Non-pigmented ciliary epithelial cell (primary cell): ENCODE measurements at regions not wholly inside any gene's neighbourhood (a gene's known extent, or its start where the extent isn't known, plus 50 kb on each side); places are given as distances from the start of the nearest gene placed in this dataset.

ENCODE experiments used
- DNase-seq: peaks from one replicate; pipeline ENCODE4 v3.0.0-alpha.2; 2010; ENCODE audit warnings: low read depth

DNA sequence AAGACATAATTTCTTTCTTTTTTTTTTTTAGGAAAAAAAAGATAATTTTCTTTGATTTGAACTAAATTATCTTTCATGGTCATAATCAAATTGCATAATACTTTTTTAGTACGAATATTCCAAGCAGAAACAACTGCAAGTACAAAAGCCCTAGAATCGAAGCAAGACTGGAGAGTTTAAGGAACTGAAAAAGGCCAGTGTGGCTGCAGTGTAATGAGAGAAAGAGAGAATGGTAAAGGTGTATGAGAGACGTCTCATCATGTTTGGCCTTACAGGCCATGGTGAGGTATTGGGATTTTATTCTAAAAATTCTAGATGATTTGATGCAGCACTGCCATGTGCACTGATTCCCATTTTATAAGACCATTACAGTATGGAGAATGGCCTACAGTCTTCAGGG is 180.9 kb downstream of the SUCNR1 start:
- no peak for DNase-seq

DNA sequence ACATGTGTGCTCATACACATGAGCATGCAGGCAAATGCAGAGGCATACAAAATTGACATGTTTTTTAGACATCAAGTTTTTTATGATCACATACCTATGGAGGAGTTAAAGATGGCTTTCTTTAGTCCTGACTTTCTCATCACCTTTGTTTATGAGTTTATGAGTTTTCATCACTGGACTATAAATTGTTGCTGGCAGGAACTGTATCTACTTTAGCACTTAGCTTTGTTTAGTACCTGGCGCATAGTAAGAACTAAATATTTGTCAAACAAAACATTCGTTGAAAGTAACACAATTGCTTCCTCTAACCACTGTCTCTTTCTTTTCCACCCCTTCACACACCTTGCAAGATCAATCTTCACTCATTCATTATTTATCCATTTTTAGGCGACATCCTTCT is 182.6 kb downstream of the SUCNR1 start:
- DNase-seq: no peak

DNA sequence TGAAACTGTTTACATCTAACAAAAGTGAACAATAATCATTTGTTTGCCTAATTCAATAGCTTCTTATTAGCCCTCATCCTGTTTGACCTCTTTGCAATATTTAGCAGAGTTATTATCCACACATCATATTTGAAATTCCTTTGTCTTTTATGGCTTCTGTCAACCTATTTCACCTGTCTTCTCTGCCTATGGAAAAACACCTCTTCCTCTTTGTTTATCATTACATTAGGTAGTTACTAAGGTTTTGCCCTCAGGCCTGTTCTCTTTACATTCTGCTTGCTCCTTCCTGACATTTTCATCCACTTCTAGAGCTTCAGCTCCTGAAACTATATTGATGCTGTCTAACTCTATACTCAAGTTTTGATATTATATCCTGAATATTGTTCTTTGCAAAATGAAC is 183.0 kb downstream of the SUCNR1 start:
- no peak for DNase-seq

DNA sequence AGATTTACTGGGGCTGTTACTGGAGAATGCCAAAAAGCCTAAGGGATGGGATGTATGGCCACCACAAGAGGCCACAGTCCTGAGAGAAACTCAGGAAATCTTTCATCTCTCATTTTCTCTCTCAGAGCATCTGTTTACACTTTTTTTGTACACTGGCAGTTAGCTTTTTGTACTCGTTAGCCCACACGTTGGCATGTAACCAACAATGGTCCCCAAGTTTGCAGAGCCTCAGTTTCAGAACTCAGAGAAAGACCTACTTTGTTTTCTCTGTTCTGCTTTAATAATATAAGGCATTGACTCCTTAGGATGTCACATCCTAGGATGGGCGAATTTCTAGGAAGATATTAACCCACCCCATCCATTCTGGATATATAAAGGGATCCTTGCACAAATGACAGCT is 183.5 kb downstream of the SUCNR1 start:
- no peak for DNase-seq

DNA sequence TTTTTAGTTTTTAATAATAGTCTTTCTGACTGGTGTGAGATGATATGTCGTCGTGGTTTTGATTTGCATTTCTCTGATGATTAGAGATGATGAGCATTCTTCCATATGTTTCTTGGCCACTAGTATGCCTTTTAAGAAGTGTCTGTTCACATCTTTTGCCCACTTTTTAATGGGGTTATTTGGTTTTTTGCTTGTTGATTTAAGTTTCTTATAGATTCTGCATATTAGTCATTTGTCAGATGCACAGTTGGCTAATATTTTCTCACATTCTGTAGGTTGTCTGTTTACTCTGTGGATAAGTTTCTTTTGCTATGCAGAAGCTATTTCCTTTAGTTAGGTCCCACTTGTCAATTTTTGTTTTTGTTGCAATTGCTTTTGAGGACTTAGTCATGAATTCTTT is 185.4 kb downstream of the SUCNR1 start:
- no peak for DNase-seq

DNA sequence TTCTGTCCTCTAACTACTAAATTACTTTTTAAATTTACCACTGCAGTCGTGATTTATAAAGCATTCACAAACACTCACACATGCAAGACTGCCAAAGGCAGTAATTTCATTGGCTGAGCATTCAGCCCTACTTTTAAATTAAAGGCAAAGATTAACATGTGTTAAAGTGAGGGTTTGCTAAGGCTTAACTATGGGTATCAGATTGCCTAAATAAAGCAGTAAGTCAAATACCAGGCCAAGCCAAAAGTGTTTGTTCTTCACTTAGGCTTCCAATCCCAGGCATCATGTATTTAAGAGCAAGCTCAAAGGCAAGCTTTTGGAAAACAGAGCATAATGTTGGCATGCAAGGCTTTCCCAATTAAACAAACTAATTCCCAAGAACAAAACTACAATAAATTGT is 187.3 kb downstream of the SUCNR1 start:
- DNase-seq: no peak

DNA sequence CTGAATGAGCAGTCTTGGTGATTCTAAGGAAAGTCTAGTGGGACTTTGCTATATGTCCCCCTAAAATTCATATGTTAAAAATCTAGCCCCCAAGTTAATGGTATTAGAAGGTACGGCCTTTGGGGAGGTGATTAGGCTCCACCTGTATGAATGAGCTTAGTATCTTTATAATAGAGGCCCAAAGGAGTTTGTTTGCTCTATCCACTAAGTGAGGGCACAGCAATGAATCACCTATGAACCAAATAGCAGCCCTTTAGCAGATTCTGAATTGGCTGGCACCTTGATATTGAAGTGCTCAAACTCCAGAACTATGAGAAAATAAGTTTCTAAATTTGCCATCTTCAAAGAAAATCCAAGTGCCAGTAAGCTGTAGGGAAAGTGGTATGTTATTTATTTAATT is 187.9 kb downstream of the SUCNR1 start:
- DNase-seq: no peak

DNA sequence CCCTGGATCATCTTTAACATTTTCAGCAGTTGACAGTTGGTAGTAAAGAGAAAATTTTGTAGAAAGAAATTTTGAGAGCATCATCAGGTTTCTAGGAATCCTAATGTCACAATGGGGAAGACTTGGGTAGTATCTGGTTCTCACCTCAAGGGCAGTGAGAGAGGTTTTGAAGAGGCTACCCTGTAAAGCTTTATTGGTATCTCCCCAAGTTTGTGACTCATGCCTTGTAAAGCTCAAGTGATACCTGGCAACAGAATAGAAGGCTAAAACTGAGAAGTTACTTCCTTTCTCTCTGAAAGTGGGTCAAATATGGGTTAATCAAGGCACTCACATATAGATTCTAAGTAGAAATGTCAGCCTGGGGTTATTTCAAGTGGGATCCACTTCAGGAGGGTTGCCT is 196.4 kb downstream of the SUCNR1 start:
- no peak for DNase-seq

DNA sequence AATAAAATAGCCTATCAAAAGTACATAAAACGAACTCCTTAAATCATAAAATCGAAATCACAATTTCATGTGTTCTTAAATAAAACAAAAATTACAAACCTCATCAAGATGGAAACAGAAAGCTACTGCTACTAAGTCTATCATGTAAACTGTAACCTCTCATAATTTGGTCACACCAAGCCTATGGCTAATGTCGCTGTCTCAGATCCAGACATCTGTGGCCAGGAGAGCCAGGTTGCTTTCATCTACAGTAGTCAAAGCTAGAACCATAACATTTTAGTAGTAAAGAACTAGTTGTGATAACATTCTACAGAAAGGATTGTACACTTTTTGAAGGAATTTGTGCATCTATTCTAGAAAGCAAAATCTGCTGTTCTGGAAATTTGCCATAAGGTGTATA is 197.4 kb upstream of the MBNL1 start:
- DNase-seq: no peak

DNA sequence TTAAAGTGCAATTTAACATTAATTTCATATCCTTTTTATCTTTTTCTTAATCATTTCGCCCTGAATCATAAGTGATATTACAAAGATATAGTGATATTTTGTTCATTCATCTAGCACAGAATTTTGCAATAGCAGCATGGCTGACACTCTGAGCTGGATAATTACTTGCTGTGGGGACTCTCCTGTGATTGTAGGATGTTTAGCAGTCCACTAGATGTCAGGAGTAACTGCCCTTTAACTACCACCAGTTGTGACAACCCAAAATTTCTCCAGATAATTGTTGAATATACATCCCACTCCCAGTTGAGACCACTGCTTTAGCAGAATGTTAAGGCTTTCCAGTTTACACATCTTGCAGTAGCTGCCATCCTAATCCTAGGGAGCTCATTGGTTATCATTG is 196.8 kb upstream of the MBNL1 start:
- no peak for DNase-seq

DNA sequence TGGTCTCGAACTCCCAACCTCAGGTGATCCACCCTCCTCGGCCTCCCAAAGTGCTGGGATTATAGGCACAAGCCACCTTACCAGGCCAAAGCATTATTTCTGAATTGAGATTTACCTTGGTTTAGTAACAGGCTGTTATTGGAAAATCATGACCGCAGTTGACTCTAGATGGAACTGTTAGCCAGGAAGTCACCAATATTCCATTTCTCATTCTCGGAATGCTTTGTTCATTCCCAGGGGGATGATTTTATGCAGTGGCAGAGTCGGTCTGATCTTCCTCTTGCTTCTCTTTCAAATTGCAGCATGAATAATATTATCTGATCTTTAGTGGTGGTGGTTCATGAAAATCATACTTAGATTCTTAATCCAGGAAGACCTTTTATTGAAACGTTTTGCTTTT is 195.5 kb upstream of the MBNL1 start:
- DNase-seq: no peak

DNA sequence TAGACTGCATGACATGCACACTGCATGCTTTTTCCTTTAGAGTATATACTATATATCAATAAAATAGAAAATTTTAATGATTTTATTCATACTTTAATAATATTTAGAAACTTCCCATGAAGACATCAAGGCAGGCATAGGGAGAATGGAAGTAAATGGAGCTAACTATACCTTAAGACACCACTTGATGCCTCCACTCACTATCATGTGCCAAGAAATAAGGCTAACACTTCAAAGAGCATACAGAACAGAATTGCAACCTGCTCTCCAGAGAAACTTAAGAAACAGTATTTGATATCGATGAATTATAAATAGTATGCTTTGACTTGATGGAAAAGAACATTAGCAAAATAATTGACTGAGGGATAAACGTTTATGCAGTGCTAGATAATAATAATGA is 192.6 kb upstream of the MBNL1 start:
- no peak for DNase-seq

DNA sequence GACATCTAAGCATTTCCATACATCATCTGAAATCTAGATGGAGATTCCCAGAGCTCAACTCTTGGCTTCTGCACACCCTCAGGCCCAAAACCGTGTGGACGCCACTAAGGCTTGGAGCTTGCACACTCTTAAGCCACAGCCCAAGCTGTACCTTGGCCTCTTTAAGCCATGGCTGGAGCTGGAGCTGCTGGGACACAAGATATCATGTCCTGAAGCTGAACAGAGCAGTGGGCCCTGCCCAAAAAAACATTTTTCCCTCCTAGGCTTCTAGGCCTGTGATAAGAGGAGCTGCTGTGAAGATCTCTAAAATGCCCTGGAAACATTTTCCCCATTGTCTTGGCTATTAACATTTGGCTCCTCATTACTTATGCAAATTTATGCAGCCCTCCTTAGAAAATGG is 188.7 kb upstream of the MBNL1 start:
- DNase-seq: no peak

DNA sequence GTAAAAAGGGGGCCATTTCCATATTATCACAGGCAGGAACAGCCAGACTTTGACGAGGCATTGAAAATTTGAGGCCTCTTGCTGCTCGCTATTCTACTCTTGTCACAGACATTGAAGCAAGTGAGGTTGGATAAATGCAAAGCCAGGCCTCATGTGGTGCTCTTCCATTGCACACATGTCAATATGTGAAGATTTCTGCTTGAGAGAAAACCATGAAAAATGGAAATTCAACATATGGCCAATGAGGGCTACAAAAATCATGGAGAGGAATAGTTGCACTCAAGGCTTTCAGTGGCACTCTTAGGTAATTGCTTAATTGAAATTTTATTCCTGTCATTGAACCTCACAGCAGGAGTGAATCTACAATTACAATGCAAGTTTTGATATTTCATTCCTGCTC is 185.6 kb upstream of the MBNL1 start:
- no peak for DNase-seq

DNA sequence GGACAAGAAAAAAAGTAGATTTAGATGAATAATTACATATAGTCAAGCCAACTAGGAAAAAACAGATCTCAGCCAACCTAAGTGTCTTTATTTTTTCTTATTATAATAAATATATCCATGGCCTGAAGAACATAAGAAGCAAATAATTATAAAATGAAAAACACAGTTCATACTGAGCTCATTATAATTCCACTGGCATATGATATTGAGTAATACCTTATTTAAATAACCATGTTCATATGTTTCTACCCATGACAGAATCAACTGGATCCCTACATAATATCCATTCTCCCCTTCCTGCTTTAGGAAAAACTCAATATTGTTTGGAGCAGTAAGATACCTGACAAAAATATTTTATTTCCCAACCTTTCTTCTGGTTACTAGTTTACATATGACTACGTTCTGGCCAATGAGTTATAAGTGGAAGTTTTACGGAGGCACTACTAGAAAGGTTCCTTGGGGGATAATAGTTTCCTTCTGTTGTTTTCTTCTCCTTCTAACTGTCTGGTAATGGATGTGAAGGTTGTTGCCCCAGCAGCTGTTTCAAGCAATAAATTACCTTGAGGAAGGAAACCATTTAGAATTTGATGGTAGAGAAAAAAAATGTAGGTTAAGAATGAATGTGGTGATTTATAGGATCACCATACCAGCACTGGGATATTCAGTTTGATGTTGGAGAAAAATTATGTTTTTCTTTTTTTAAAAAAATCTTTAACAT is 184.1 kb upstream of the MBNL1 start:
- no peak for DNase-seq

DNA sequence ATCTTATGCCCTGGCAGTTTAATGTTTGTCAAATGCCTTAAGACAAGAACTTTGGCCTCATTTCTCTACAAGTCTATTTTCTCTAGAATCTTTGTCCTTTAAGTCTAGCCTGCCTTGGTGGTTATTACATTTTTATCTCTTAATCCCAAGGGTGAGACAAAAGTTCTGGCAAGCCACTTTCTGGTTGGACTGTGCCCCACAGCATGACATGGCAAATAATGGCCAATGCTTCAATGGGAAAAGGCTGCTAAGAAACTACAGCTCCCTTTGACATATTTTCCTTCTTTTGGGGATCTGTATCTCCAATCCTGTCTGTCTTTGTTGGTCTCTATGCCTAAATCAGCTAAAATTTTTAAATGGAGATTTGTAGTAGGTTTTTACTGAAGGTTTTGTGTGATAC is 181.6 kb upstream of the MBNL1 start:
- no peak for DNase-seq

DNA sequence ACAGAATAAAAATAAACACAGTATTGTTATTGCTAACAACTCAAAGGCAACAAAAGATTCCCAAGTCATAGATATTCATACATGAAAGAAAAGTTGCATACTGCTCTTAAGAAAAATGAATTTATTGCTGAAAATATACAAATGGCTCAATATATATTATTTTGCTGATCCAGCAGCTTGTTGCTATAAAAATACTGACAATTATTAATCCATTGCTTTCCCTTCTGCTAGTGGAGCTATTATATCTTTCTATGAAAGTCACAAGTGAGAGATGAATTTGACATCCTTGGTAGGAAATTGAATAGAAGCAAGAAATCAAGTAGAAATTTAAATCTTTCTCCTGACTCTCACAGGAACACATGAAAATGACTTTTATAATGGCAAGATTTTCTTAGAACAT is 179.2 kb upstream of the MBNL1 start:
- DNase-seq: no peak

DNA sequence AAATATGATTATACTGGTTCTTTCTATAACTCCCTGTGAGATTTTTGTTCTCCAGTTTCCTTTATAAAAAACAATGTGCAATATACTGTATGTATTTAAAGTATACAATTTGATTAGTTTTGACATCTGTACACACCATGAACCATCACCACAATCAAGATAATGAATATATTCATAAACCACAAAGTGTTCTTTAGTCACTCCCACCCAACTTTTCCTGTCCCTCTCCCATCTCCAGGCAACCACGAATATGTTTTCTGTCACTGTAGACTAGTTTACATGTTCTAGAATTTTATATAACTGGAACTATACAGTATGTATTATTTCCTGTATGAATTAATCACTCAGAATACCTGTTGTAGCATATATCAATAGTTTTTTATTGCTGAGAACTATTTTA is 177.0 kb upstream of the MBNL1 start:
- DNase-seq: no peak

DNA sequence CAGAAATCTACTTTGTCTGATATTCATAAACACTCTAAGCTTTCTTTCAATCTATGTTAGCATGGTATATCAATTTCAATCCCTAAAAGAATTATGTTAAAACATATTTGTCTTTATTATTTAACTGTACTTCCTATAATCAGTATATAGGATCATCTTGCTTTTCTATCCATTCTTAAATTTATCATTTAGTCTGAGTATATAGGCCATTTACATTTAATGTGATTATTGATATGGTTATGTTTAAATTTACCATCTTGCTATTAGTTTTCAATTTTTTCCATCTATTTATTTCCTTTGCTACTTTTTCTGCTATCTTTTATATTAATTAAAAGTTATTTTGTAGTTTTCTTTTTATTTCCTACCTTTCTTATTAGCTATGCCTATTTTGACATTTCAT is 174.8 kb upstream of the MBNL1 start:
- no peak for DNase-seq

DNA sequence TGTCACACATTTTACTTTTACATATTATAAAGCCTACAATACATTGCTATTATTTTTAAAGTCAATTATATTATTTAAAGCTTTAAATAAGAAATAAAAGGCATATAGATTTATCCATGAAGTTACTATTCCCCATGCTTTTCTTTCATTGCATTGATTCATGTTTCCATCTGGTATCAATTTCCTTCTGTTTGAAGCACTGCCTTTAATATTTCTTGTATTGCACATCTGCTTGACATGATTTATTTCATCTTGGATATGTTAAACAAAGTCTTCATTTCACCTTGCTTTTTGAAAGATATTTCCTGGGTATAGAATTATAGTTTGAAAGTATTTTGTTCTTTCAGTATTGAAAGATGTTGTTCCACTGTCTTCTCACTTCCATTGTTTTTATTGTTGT is 174.3 kb upstream of the MBNL1 start:
- no peak for DNase-seq

DNA sequence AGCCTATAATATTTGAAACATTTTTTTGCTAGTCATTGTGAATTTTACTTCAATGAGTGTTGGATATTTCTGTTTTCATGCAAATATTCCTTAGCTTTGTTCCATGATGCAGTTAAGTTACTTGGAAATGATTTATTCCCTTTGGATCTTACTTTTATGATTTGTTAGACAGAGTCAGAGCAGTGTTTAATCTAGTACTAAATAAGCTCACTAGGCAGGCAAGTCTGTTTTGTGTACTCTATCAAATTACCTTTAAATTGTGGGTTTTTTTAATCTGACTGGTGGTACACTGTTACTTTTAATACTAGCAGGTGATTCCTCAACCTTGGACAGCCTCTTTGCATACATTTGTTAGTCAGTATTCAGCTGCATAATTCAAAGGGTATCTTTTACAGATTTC is 173.3 kb upstream of the MBNL1 start:
- no peak for DNase-seq

DNA sequence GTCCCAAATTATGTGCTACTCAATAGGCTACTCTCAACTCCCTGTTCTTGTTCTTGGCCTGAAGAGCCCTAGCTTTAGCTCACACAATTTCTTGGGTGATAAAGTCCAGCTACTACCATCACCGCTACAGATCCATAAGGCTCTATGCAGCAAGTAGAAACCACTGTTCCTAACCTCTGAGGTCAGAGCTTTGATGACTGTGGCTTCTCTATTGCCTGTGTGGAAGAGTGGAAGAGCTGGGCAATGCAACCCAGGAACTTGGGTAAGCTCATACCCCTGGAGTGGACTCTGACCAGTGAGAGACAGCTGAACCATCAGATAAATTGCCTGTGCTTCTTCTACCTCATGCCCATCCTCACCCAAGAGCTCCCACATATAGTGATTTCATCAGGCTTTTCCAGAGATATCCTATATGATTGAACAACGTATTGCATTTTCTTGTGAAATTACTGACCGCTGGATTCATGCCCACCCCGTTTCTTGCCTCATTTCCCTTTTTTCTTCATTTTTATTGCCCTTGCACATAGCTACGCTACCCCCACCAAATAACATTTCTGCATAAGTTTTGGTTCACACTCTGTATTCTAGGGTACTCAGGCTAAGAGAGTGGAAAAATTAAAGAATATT is 172.3 kb upstream of the MBNL1 start:
- no peak for DNase-seq

DNA sequence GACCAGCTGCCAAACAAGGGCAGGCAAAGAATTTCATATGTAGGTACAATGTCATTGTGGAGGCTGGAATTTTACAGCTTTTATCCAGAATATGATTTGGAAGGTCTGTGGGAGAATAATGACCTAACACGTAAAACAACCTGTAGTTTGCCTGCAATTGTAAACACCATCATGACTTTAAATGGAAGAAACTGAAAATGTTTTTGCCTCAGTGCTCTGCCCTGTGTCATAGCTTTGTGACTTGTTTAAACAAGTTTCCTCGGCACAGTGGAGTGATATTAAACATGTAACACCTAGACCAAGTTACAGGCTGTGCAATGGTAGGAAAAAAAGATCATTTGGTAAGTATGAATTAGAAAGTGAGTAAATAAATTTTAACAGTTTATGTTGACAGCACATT is 171.6 kb upstream of the MBNL1 start:
- no peak for DNase-seq

DNA sequence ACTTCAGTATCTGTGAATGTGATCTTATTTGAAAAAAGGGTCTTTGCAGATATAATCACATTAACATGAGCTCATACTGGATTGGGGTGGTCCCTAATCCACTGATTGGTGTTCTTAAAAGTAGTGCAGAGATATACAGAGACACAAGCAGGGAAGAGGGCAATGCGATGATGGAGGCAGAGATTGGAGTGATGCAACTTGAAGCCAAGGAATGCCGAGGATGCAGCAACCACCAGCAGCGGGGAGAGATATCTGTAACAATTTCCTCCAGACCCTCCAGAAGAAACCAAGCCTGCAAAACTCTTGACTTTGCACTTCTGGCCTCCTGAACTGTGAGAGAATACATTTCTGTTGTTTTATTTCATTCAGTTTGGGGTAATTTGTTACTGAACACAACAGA is 171.0 kb upstream of the MBNL1 start:
- no peak for DNase-seq
